SK-N-SH (cell line): ENCODE measurements at regions not wholly inside any gene's neighbourhood (a gene's known extent, or its start where the extent isn't known, plus 50 kb on each side); places are given as distances from the start of the nearest gene placed in this dataset.

ENCODE experiments used
- CTCF ChIA-PET: fragments of 300-600, 350-600 bp; formaldehyde crosslinking; extraction: SDS; loops from one replicate; lab custom pipeline; 2021; lab: Yijun Ruan, JAX
- POLR2A ChIA-PET: fragments of 350-600 bp; sonication (Branson Sonifier 250); formaldehyde crosslinking; extraction: SDS; loops from one replicate; lab custom pipeline; 2020; ENCODE audit warnings: antibody characterized with exemption, inconsistent platforms; lab: Yijun Ruan, JAX
- DNase-seq: peaks from one replicate; pipeline ENCODE4 v3.0.0; 2012
- H2AFZ ChIP-seq: fragments of 200-600 bp; sonication (generic); 2 replicates; pipeline ENCODE4 v1.8.1; 2016; ENCODE audit warnings: antibody characterized with exemption, mild to moderate bottlenecking, low read depth
- H3F3A ChIP-seq: fragments of 200-600 bp; sonication (generic); replicated peaks from 2 replicates; pipeline ENCODE3; 2016; ENCODE audit warnings: antibody characterized with exemption, mild to moderate bottlenecking; ENCODE audit not compliant: insufficient read depth
- H3K27ac ChIP-seq, 2 experiments: fragments of 200-500 bp in 1 of 2; fragments of 200-600 bp in 1 of 2; sonication (Bioruptor generic) in 1 of 2; sonication (generic), shearing (Covaris generic) in 1 of 2; 2 replicates each; pipeline versions ENCODE4 v1.5.1 to v1.6.1; 2014 to 2016; ENCODE audit warnings: low read depth in 2 of 2, inconsistent platforms in 1 of 2, low read length in 1 of 2, mild to moderate bottlenecking in 1 of 2, mixed read lengths in 1 of 2
- H3K27me3 ChIP-seq: fragments of 200-600 bp; sonication (generic), shearing (Covaris generic); 2 replicates; pipeline ENCODE4 v1.6.1; 2016; ENCODE audit warnings: mixed run types; ENCODE audit not compliant: insufficient read depth
- H3K36me3 ChIP-seq, 2 experiments: fragments of 200-500 bp in 1 of 2; fragments of 200-600 bp in 1 of 2; sonication (Bioruptor generic) in 1 of 2; sonication (generic) in 1 of 2; replicated peaks in 1 of 2; 2 replicates each; pipeline versions ENCODE3 to v1.5.1; 2014 to 2016; ENCODE audit warnings: low read length in 1 of 2, mild to moderate bottlenecking in 1 of 2; ENCODE audit not compliant: insufficient read depth in 2 of 2, control insufficient read depth in 1 of 2
- H3K4me1 ChIP-seq, 2 experiments: fragments of 200-500 bp in 1 of 2; fragments of 200-600 bp in 1 of 2; sonication (Bioruptor generic) in 1 of 2; sonication (generic), shearing (Covaris generic) in 1 of 2; 2 replicates each; pipeline versions ENCODE4 v1.5.1 to v1.6.1; 2014 to 2016; ENCODE audit warnings: low read depth in 1 of 2, low read length in 1 of 2, mixed run types in 1 of 2; ENCODE audit not compliant: insufficient read depth in 2 of 2, control insufficient read depth in 1 of 2
- H3K4me2 ChIP-seq: fragments of 200-600 bp; sonication (generic), shearing (Covaris generic); 2 replicates; pipeline ENCODE4 v1.6.1; 2017; ENCODE audit warnings: mixed run types
- H3K4me3 ChIP-seq, 2 experiments: fragments of 200-500 bp in 1 of 2; fragments of 200-600 bp in 1 of 2; sonication (Bioruptor generic) in 1 of 2; sonication (generic), shearing (Covaris generic) in 1 of 2; 2 replicates each; pipeline versions ENCODE4 v1.5.1 to v1.8.1; 2014 to 2016; ENCODE audit warnings: low read depth in 2 of 2, inconsistent platforms in 1 of 2, low read length in 1 of 2, mild to moderate bottlenecking in 1 of 2, mixed read lengths in 1 of 2, moderate library complexity in 1 of 2
- H3K79me2 ChIP-seq: fragments of 200-600 bp; sonication (generic); 2 replicates; pipeline ENCODE4 v1.8.1; 2017; ENCODE audit warnings: mild to moderate bottlenecking; ENCODE audit not compliant: insufficient read depth
- H3K9ac ChIP-seq: fragments of 200-600 bp; sonication (generic); 2 replicates; pipeline ENCODE4 v1.6.1; 2017; ENCODE audit warnings: mixed run types
- H3K9me2 ChIP-seq: fragments of 200-600 bp; sonication (generic); 2 replicates; pipeline ENCODE4 v1.6.1; 2017; ENCODE audit warnings: mixed run types
- H3K9me3 ChIP-seq: fragments of 200-600 bp; sonication (generic); 2 replicates; pipeline ENCODE4 v1.6.1; 2017; ENCODE audit warnings: mixed run types, mild to moderate bottlenecking, moderate library complexity
- H4K20me1 ChIP-seq: fragments of 200-600 bp; sonication (generic); 2 replicates; pipeline ENCODE4 v1.6.1; 2017; ENCODE audit warnings: mild to moderate bottlenecking, mixed run types; ENCODE audit not compliant: insufficient read depth
- EP300 ChIP-seq, 2 experiments: IDR thresholded peaks; 2 replicates each; pipeline versions ENCODE4 v1.4.0 to v1.6.1; 2012; ENCODE audit warnings: borderline replicate concordance in 1 of 2, low read depth in 1 of 2, low read length in 1 of 2
- FOSL2 ChIP-seq: IDR thresholded peaks from 2 replicates; pipeline ENCODE4 v1.4.0; 2012; ENCODE audit warnings: low read depth, mild to moderate bottlenecking, moderate library complexity, borderline replicate concordance
- GABPA ChIP-seq: IDR thresholded peaks from 2 replicates; pipeline ENCODE4 v1.4.0; 2012; ENCODE audit warnings: low read depth, mild to moderate bottlenecking
- MEF2A ChIP-seq: IDR thresholded peaks from 2 replicates; pipeline ENCODE4 v1.4.0; 2012; ENCODE audit warnings: low read depth, borderline replicate concordance
- NFIC ChIP-seq: IDR thresholded peaks from 2 replicates; pipeline ENCODE4 v1.4.0; 2012; ENCODE audit warnings: borderline replicate concordance
- RFX5 ChIP-seq: IDR thresholded peaks from 2 replicates; pipeline ENCODE4 v1.6.1; 2012; ENCODE audit warnings: mild to moderate bottlenecking, improper control_type of control experiment, low read length
- SIN3A ChIP-seq: IDR thresholded peaks from 2 replicates; pipeline ENCODE4 v1.6.1; 2012; ENCODE audit warnings: low read depth, mild to moderate bottlenecking, low read length, moderate library complexity, borderline replicate concordance
- TCF12 ChIP-seq: IDR thresholded peaks from 2 replicates; pipeline ENCODE4 v1.4.0; 2012
- TEAD4 ChIP-seq: IDR thresholded peaks from 2 replicates; pipeline ENCODE4 v1.4.0; 2012; ENCODE audit warnings: mild to moderate bottlenecking, borderline replicate concordance; ENCODE audit not compliant: insufficient read depth
- ZBTB33 ChIP-seq: IDR thresholded peaks from 2 replicates; pipeline ENCODE4 v1.4.0; 2012; ENCODE audit warnings: low read depth, borderline replicate concordance
- WGBS: methylation state at CpG from one replicate; pipeline ENCODE4 v1.1.6; 2017; ENCODE audit warnings: low lambda C conversion rate; 5-methylcytosine and 5-hydroxymethylcytosine counted together

- H3K4me2 ChIP-seq: no peak overlapping the region
- H3K27ac ChIP-seq: no peak overlapping the region
- no peak overlapping the region for H3K9ac ChIP-seq
- no peaks in the 10 kb centered on the region for H4K20me1 ChIP-seq
- no peak overlapping the region for H2AFZ ChIP-seq
- H3F3A ChIP-seq: no peaks in the 10 kb centered on the region
- no peaks in the 10 kb centered on the region for H3K9me2 ChIP-seq
- 74% methylated on average over 2 of the region's 2 CpGs for WGBS
- no peak for DNase-seq
- H3K79me2 ChIP-seq: no peaks in the 10 kb centered on the region
- no peaks in the 10 kb centered on the region for H3K27me3 ChIP-seq
- H3K9me3 ChIP-seq: no peaks in the 10 kb centered on the region
- H3K36me3 ChIP-seq: no peaks in the 10 kb centered on the region
- H3K4me1 ChIP-seq: no peaks in the 10 kb centered on the region
- no peak overlapping the region for H3K4me3 ChIP-seq
- POLR2A ChIA-PET: no interaction called here
- TF ChIP-seq MEF2A (no peak), GABPA (no peak), NFIC (no peak)
- CTCF ChIA-PET: no interaction called here
Measured at GRCh38 chr4:126273746-126274145, 959.0 kb downstream of the FAT4 start.

- Histone ChIP-seq H3K4me2 (no peak overlapping the region), H3K27me3 (no peaks in the 10 kb centered on the region), H3F3A (no peaks in the 10 kb centered on the region), H3K9ac (no peak overlapping the region), H4K20me1 (no peaks in the 10 kb centered on the region), H3K9me3 (no peaks in the 10 kb centered on the region), H3K79me2 (no peaks in the 10 kb centered on the region), H3K9me2 (no peaks in the 10 kb centered on the region; the same call in 1 of the 2 replicates), H3K4me1 (no peaks in the 10 kb centered on the region; a peak in 1 of 4 replicates), H3K4me3 (no peak overlapping the region), H3K36me3 (no peaks in the 10 kb centered on the region), H3K27ac (no peak overlapping the region), H2AFZ (no peak overlapping the region)
- CTCF ChIA-PET: interaction anchor here (0.7 kb wide), 1 partner anchor 24 kb away, joined by 4 read pairs; no protein-coding TSS in a partner anchor
- DNase-seq: no peak
- 47% methylated on average over 1 of the region's 1 CpG for WGBS
- POLR2A ChIA-PET: no interaction called here
- TF ChIP-seq MEF2A (no peak), EP300 (IDR thresholded peaks at IDR 0.05; ENCODE audit: borderline replicate concordance in 1 of 2, low read depth in 1 of 2, low read length in 1 of 2) (peak in 1 of 2 experiments; percentile 38; a peak in 1 of 4 replicates)
Measured at GRCh38 chr4:126291886-126292285, 977.1 kb downstream of the FAT4 start.

GRCh38 chr4:126298271-126298670, 983.5 kb downstream of the FAT4 start:
- Histone ChIP-seq H3F3A (no peaks in the 10 kb centered on the region), H3K36me3 (no peaks in the 10 kb centered on the region), H3K27ac (no peak overlapping the region), H3K79me2 (no peaks in the 10 kb centered on the region), H3K4me3 (no peak overlapping the region), H3K9ac (no peak overlapping the region), H2AFZ (no peak overlapping the region), H3K4me1 (no peaks in the 10 kb centered on the region), H3K9me2 (no peaks in the 10 kb centered on the region), H4K20me1 (no peaks in the 10 kb centered on the region), H3K4me2 (no peak overlapping the region), H3K27me3 (no peaks in the 10 kb centered on the region), H3K9me3 (no peaks in the 10 kb centered on the region)
- DNase-seq: no peak
- ChIA-PET CTCF (no interaction called here), POLR2A (no interaction called here)
- WGBS: 88% methylated on average over 1 of the region's 1 CpG
- TF ChIP-seq GABPA (no peak), TCF12 (no peak), SIN3A (no peak), RFX5 (no peak), ZBTB33 (no peak), FOSL2 (no peak), TEAD4 (no peak)
